Skin epidermis (tissue), 12 donors: ENCODE measurements at regions not wholly inside any gene's neighbourhood (a gene's known extent, or its start where the extent isn't known, plus 50 kb on each side); places are given as distances from the start of the nearest gene placed in this dataset.
"Not testable (repeated sequence)": the region's sequence is repeated elsewhere in the genome, so short reads cannot be mapped to it uniquely, and the experiment has no call there.

Source experiments
- H3K27ac ChIP-seq, 21 experiments: fragments of 200-600 bp; sonication (generic) in 11 of 21; one replicate each; pipeline ENCODE4 v1.5.0; 2020; ENCODE audit warnings: mild to moderate bottlenecking in 3 of 21, inconsistent platforms in 2 of 21, moderate library complexity in 2 of 21
- H3K4me3 ChIP-seq, 7 experiments: fragments of 200-600 bp; sonication (generic) in 2 of 7; one replicate each; pipeline ENCODE4 v1.5.0; 2020; ENCODE audit warnings: inconsistent platforms in 2 of 7, mild to moderate bottlenecking in 2 of 7, moderate library complexity in 1 of 7

GRCh38 chr11:71321433-71322191 lies 69.2 kb upstream of the SHANK2 start:
- Histone ChIP-seq H3K4me3 (no peak overlapping the region), H3K27ac (no peak overlapping the region)

- no peak overlapping the region for H3K4me3 ChIP-seq
- no peak overlapping the region for H3K27ac ChIP-seq
Observed at GRCh38 chr11:71316701-71317100, 64.3 kb upstream of the SHANK2 start.

- not testable (repeated sequence) for H3K4me3 ChIP-seq, H3K27ac ChIP-seq
Observed at GRCh38 chr11:71312616-71313015, 60.2 kb upstream of the SHANK2 start.

GRCh38 chr11:71311928-71312510 lies 59.6 kb upstream of the SHANK2 start:
- Histone ChIP-seq H3K4me3 (no peak overlapping the region), H3K27ac (no peak overlapping the region)

- no peak overlapping the region for H3K4me3 ChIP-seq
- H3K27ac ChIP-seq = no peak overlapping the region
Observed at GRCh38 chr11:71311176-71311925, 59.0 kb upstream of the SHANK2 start.

GRCh38 chr11:71310184-71310583 lies 57.8 kb upstream of the SHANK2 start:
- H3K4me3 ChIP-seq = no peak overlapping the region
- H3K27ac ChIP-seq = no peak overlapping the region

- Histone ChIP-seq H3K27ac (no peak overlapping the region), H3K4me3 (no peak overlapping the region)
Observed at GRCh38 chr11:71309611-71310010, 57.2 kb upstream of the SHANK2 start.

GRCh38 chr11:71309181-71309580 lies 56.8 kb upstream of the SHANK2 start:
- Histone ChIP-seq H3K27ac (no peak overlapping the region), H3K4me3 (no peak overlapping the region)

- Histone ChIP-seq H3K27ac (no peak overlapping the region), H3K4me3 (no peak overlapping the region)
Observed at GRCh38 chr11:71307811-71308645, 55.7 kb upstream of the SHANK2 start.

- Histone ChIP-seq H3K4me3 (no peak overlapping the region), H3K27ac (no peak overlapping the region)
Observed at GRCh38 chr11:71305451-71306125, 53.2 kb upstream of the SHANK2 start.

- no peak overlapping the region for H3K27ac ChIP-seq
- H3K4me3 ChIP-seq = no peak overlapping the region
Observed at GRCh38 chr11:71305041-71305440, 52.7 kb upstream of the SHANK2 start.

- Histone ChIP-seq H3K4me3 (no peak overlapping the region), H3K27ac (no peak overlapping the region)
Observed at GRCh38 chr11:71304491-71304890, 52.1 kb upstream of the SHANK2 start.

- no peak overlapping the region for H3K4me3 ChIP-seq
- H3K27ac ChIP-seq = no peak overlapping the region
Observed at GRCh38 chr11:71304045-71304444, 51.7 kb upstream of the SHANK2 start.

- Histone ChIP-seq H3K27ac (no peak overlapping the region), H3K4me3 (no peak overlapping the region)
Observed at GRCh38 chr11:71302911-71303310, 50.5 kb upstream of the SHANK2 start.

GRCh38 chr11:71302534-71302909 lies 50.1 kb upstream of the SHANK2 start:
- Histone ChIP-seq H3K27ac (no peak overlapping the region), H3K4me3 (no peak overlapping the region)
